ENCODE measurements at regions not wholly inside any gene's neighbourhood (a gene's known extent, or its start where the extent isn't known, plus 50 kb on each side); places are given as distances from the start of the nearest gene placed in this dataset.
A peak's percentile ranks its signal among the peaks of the same experiment; 100 is the strongest.

- H3K9me3 Mint-ChIP-seq = no peaks in the 10 kb centered on the region
- no peaks in the 10 kb centered on the region for H3K4me1 Mint-ChIP-seq
- no peaks in the 10 kb centered on the region for H3K27me3 Mint-ChIP-seq
- H3K27ac Mint-ChIP-seq = no peak overlapping the region
- H3K36me3 Mint-ChIP-seq = no peaks in the 10 kb centered on the region
- H3K4me3 Mint-ChIP-seq = no peak overlapping the region
These were observed 75.2 kb upstream of the OTOS start for GRCh38 chr2:240215676-240216051.

- Mint-ChIP-seq H3K27ac (no peak overlapping the region), H3K27me3 (no peaks in the 10 kb centered on the region), H3K36me3 (no peaks in the 10 kb centered on the region), H3K9me3 (no peaks in the 10 kb centered on the region), H3K4me1 (no peaks in the 10 kb centered on the region), H3K4me3 (no peak overlapping the region)
These were observed 75.7 kb upstream of the OTOS start for GRCh38 chr2:240216167-240216566.

- peaks cover 2% of the 10 kb centered on the region for H3K27me3 Mint-ChIP-seq
- no peaks in the 10 kb centered on the region for H3K9me3 Mint-ChIP-seq
- H3K4me3 Mint-ChIP-seq = no peak overlapping the region
- no peaks in the 10 kb centered on the region for H3K4me1 Mint-ChIP-seq
- no peak overlapping the region for H3K27ac Mint-ChIP-seq
- no peaks in the 10 kb centered on the region for H3K36me3 Mint-ChIP-seq
These were observed 77.2 kb upstream of the OTOS start for GRCh38 chr2:240217431-240218301.

- Mint-ChIP-seq H3K4me3 (no peak overlapping the region), H3K27me3 (peaks cover 8% of the 10 kb centered on the region), H3K9me3 (no peaks in the 10 kb centered on the region), H3K36me3 (no peaks in the 10 kb centered on the region), H3K4me1 (no peaks in the 10 kb centered on the region), H3K27ac (no peak overlapping the region)
These were observed 78.9 kb upstream of the OTOS start for GRCh38 chr2:240219208-240219890.

GRCh38 chr2:240220371-240220770 is 79.9 kb upstream of the OTOS start:
- H3K4me3 Mint-ChIP-seq = no peak overlapping the region
- no peaks in the 10 kb centered on the region for H3K4me1 Mint-ChIP-seq
- no peak overlapping the region for H3K27ac Mint-ChIP-seq
- no peaks in the 10 kb centered on the region for H3K9me3 Mint-ChIP-seq
- no peaks in the 10 kb centered on the region for H3K36me3 Mint-ChIP-seq
- peaks cover 13% of the 10 kb centered on the region for H3K27me3 Mint-ChIP-seq

GRCh38 chr2:240223631-240224030 is 83.2 kb upstream of the OTOS start:
- Mint-ChIP-seq H3K9me3 (no peaks in the 10 kb centered on the region), H3K36me3 (no peaks in the 10 kb centered on the region), H3K27ac (no peak overlapping the region), H3K4me1 (no peaks in the 10 kb centered on the region), H3K4me3 (no peak overlapping the region), H3K27me3 (peaks cover 20% of the 10 kb centered on the region)

GRCh38 chr2:240224676-240225075 is 84.2 kb upstream of the OTOS start:
- Mint-ChIP-seq H3K27me3 (peaks cover 20% of the 10 kb centered on the region), H3K36me3 (peaks cover 2% of the 10 kb centered on the region), H3K4me1 (no peaks in the 10 kb centered on the region), H3K27ac (no peak overlapping the region), H3K4me3 (no peak overlapping the region), H3K9me3 (no peaks in the 10 kb centered on the region)

GRCh38 chr2:240225131-240225530 is 84.7 kb upstream of the OTOS start:
- no peaks in the 10 kb centered on the region for H3K4me1 Mint-ChIP-seq
- no peaks in the 10 kb centered on the region for H3K9me3 Mint-ChIP-seq
- H3K4me3 Mint-ChIP-seq = no peak overlapping the region
- no peak overlapping the region for H3K27ac Mint-ChIP-seq
- H3K27me3 Mint-ChIP-seq = peaks cover 22% of the 10 kb centered on the region
- peaks cover 2% of the 10 kb centered on the region for H3K36me3 Mint-ChIP-seq

- no peak overlapping the region for H3K4me3 Mint-ChIP-seq
- no peaks in the 10 kb centered on the region for H3K9me3 Mint-ChIP-seq
- H3K4me1 Mint-ChIP-seq = no peaks in the 10 kb centered on the region
- H3K27ac Mint-ChIP-seq = no peak overlapping the region
- peaks cover 2% of the 10 kb centered on the region for H3K36me3 Mint-ChIP-seq
- peaks cover 22% of the 10 kb centered on the region for H3K27me3 Mint-ChIP-seq
These were observed 85.4 kb upstream of the OTOS start for GRCh38 chr2:240225660-240226475.

- H3K4me1 Mint-ChIP-seq = no peaks in the 10 kb centered on the region
- no peak overlapping the region for H3K27ac Mint-ChIP-seq
- H3K27me3 Mint-ChIP-seq = peaks cover 22% of the 10 kb centered on the region
- no peak overlapping the region for H3K4me3 Mint-ChIP-seq
- no peaks in the 10 kb centered on the region for H3K9me3 Mint-ChIP-seq
- H3K36me3 Mint-ChIP-seq = peaks cover 2% of the 10 kb centered on the region
These were observed 86.4 kb upstream of the OTOS start for GRCh38 chr2:240226672-240227537.

- Mint-ChIP-seq H3K4me1 (no peaks in the 10 kb centered on the region), H3K27ac (no peak overlapping the region), H3K9me3 (no peaks in the 10 kb centered on the region), H3K4me3 (no peak overlapping the region), H3K36me3 (peaks cover 2% of the 10 kb centered on the region), H3K27me3 (peaks cover 19% of the 10 kb centered on the region)
These were observed 87.3 kb upstream of the OTOS start for GRCh38 chr2:240227538-240228428.

- peaks cover 2% of the 10 kb centered on the region for H3K36me3 Mint-ChIP-seq
- H3K4me3 Mint-ChIP-seq = no peak overlapping the region
- peaks cover 14% of the 10 kb centered on the region for H3K27me3 Mint-ChIP-seq
- H3K9me3 Mint-ChIP-seq = no peaks in the 10 kb centered on the region
- H3K4me1 Mint-ChIP-seq = no peaks in the 10 kb centered on the region
- H3K27ac Mint-ChIP-seq = no peak overlapping the region
These were observed 88.5 kb upstream of the OTOS start for GRCh38 chr2:240229005-240229404.

GRCh38 chr2:240229603-240230235 is 89.3 kb upstream of the OTOS start:
- Mint-ChIP-seq H3K4me3 (peak overlapping the region; percentile 24), H3K4me1 (no peaks in the 10 kb centered on the region), H3K27me3 (peaks cover 10% of the 10 kb centered on the region), H3K36me3 (peaks cover 2% of the 10 kb centered on the region), H3K9me3 (no peaks in the 10 kb centered on the region), H3K27ac (no peak overlapping the region)

All from activated naive CD4-positive, alpha-beta T cell treated with anti-CD3 and anti-CD28 coated beads, Interleukin-2, amount 50 U/mL, for 24 hours (primary cell).